ENCODE measurements at regions not wholly inside any gene's neighbourhood (a gene's known extent, or its start where the extent isn't known, plus 50 kb on each side); places are given as distances from the start of the nearest gene placed in this dataset.

- POLR2A ChIA-PET: no interaction called here
These were observed 170.9 kb upstream of the RTL1 start for GRCh38 chr14:101074196-101075024.

GRCh38 chr14:101075025-101075800 is 171.7 kb upstream of the RTL1 start:
- ChIA-PET POLR2A (no interaction called here), CTCF (interaction anchor here (1.2 kb wide), 1 partner anchor 12 kb away, joined by 3 read pairs; no protein-coding TSS in a partner anchor)

More at GRCh38 chr14:101074196-101075024, 170.9 kb upstream of the RTL1 start:
- CTCF ChIA-PET: interaction anchor here (1.2 kb wide), 1 partner anchor 11 kb away, joined by 3 read pairs; no protein-coding TSS in a partner anchor

DNA sequence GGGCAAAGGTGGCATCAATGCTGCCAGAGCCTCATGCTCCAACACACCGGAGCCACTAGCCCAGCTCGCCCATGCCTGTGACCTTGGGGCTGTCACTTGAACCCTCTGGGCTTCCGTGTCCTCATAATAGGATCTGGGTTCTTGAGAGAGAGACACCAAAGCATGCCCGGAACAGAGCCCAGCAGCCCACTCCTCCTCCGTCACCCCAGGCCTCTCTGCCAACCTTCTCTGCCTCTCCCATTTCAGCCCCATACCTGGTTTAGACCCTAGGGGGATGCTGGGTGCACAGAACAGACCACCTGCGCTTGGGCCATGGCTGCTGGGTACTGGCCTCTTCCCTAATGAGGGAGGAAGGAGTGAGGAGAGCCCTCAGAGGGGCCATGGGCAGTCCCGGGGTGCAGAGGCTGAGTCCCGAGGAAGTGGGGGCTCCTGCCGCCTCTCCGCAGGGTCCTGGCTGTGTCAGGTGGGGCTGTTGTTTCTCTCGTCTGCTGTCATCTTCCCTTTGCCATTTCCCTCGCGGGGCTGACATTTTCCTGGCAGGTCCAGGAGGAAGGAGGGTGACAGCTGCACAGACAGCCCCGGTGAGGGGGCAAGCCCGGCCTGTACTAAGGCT is 172.4 kb upstream of the RTL1 start:
- ChIA-PET POLR2A (no interaction called here), CTCF (interaction anchor here (1.2 kb wide), 1 partner anchor 12 kb away, joined by 3 read pairs; no protein-coding TSS in a partner anchor)

DNA sequence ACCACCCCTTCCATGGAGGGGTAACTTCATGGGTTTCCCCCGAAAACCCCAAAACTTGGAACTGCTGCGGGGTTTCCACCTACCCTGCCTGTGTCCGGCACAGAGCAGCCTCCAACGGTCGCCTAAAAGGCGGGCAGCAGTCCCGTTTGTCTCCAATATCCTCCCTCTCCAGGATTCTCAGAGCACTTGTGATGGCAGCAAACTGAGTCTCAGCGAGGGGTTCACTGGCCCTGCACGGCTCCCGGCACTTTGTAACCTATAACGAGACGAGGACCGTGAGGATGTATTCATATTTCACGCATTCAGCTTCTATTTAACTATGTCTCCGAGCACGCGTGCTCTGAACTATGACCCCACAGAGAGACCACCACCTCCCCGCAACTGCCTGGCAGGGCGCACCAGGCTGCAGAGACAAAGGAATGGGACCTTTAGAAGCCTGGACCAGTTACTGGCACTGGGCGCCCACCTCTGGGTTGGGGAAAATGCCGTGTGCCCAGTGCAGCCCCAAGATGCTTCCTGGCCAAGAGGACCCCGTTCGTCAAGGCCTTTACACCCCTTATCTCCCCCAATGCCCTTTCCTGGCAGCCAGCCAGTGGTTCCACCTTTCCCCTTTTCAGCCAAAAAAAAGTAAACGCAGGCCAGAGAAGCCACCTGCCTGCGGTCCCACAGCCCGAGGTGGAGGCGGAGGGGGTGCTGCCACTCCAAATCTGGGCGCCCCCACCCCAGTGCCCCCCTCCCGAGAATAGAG is 173.1 kb upstream of the RTL1 start:
- ChIA-PET CTCF (no interaction called here), POLR2A (no interaction called here)

DNA sequence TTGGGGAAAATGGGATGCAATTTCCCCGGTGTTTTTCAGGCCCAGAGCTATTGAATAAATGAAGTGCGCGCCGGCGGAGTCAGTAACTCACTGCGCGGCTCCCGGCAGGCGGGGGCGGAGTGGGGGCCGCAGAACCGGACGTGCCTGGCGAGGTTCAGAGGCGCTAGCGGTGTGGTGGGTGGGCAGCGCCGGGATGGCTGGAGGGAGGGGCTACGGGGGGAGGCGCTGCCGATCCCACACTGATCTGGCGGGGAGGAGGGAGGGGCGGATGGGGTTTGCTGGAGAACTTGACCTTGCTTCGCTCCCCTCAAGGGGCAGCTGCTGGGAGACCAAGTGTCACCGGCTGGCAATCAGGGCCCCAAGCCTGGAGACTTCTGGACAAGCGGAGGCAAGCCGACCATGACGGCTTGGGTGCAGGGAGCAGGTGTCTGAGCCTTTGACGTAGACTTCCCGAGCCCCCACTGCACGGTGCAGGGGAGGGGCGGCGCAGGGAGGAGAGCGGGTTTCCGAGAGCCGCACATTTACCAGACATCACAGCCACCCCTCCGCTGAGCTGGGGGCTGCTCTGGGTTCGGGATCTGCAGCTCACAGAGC is 174.1 kb upstream of the RTL1 start:
- ChIA-PET POLR2A (no interaction called here), CTCF (no interaction called here)

GRCh38 chr14:101078170-101078891 is 174.8 kb upstream of the RTL1 start:
- CTCF ChIA-PET: no interaction called here
- POLR2A ChIA-PET: no interaction called here

DNA sequence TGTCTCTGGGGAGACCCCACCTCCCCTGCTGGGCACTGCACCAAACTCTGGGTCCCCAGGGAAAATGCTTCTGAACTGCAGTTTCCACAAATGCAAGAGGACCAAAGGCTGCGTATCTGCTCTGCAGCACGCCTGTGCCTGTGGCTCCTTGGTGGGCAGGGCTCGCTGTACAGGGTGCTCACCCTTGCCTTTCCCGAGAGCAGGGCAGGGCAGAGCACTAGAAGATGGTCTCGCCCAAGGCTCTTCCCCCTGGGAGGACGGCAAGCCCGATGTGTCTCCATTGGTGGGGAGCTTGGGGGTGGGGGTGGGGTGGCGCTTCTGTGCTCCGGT is 175.3 kb upstream of the RTL1 start:
- POLR2A ChIA-PET: no interaction called here

GRCh38 chr14:101080922-101081593 is 177.5 kb upstream of the RTL1 start:
- POLR2A ChIA-PET: no interaction called here
- CTCF ChIA-PET: no interaction called here

More for the DNA sequence above, 175.3 kb upstream of the RTL1 start:
- CTCF ChIA-PET: no interaction called here

DNA sequence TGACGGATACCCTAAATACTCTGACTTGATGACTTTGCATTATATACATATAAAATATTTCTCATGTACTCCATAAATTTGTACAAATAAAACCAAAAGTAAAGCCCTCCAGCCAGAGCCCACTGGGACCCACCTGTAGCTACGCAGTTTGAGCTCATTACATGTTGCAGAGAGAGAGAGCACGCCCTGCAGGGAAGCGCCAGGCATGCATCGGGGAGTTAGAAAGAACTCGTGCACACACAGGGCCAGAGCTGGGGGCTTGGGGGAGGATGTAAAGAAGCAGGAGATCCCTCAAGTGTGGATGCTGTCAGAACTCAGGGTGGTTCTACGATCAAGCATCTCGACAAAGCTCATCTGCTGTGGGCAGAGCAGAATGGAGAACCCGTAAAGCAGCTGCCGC is 178.5 kb upstream of the RTL1 start:
- POLR2A ChIA-PET: no interaction called here
- CTCF ChIA-PET: no interaction called here

- POLR2A ChIA-PET: interaction anchor here (0.6 kb wide), 1 partner anchor 35 kb away, joined by 3 read pairs; no protein-coding TSS in a partner anchor
- CTCF ChIA-PET: no interaction called here
These were observed 179.2 kb upstream of the RTL1 start for GRCh38 chr14:101082436-101083384.

GRCh38 chr14:101083564-101084435 is 180.3 kb upstream of the RTL1 start:
- ChIA-PET POLR2A (interaction anchor here (0.6 kb wide), 1 partner anchor 34 kb away, joined by 3 read pairs; no protein-coding TSS in a partner anchor), CTCF (no interaction called here)

DNA sequence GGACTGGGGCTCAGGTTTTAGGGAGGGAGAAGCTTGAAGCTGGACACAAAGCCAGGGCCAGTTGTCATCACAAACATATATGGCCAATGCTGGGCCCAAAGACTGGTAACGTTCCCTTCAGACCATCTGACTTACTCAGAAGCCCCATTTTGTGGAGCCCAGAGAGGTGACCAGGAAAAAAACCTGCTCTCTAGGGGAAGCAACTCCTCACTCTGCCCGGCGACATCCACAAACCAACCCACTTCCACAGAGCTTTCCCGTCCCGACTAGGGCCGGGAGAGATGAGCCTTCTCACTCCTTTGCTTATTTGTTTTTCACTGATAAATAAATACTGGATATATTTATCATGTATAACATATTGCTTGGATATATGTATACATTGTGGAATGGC is 180.9 kb upstream of the RTL1 start:
- POLR2A ChIA-PET: no interaction called here
- CTCF ChIA-PET: no interaction called here

DNA sequence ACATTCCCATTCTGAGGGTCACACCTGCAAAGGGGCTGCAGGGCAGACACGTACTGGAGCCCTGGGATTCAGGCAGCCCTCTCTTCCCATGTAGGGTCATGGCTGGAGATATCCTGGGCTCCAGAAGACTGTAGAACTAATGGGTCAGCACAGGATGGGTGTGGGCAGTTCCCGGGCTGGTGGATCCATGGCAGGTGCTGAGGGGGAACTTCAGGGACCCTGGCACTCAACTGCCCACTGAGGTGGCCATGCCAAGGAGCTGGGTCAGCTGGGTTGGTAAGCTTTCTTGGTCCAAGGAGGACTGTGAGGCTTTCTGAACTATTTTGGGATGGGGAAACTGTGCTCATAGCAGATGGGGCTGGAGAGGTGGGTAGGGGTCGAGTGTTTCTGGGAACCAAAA is 183.4 kb upstream of the RTL1 start:
- CTCF ChIA-PET: no interaction called here
- POLR2A ChIA-PET: no interaction called here

- CTCF ChIA-PET: interaction anchor here (0.7 kb wide), 1 partner anchor 120 kb away, joined by 3 read pairs; no protein-coding TSS in a partner anchor
These were observed 184.3 kb upstream of the RTL1 start for GRCh38 chr14:101087614-101088394.

GRCh38 chr14:101088395-101088667 is 184.8 kb upstream of the RTL1 start:
- POLR2A ChIA-PET: no interaction called here
- CTCF ChIA-PET: no interaction called here

More at GRCh38 chr14:101087614-101088394, 184.3 kb upstream of the RTL1 start:
- POLR2A ChIA-PET: no interaction called here

GRCh38 chr14:101088714-101089113 is 185.2 kb upstream of the RTL1 start:
- ChIA-PET POLR2A (no interaction called here), CTCF (no interaction called here)

Data from activated CD8-positive, alpha-beta memory T cell treated with anti-CD3 and anti-CD28 coated beads for 36 hours (primary cell).